GM12878 (cell line): ENCODE measurements at regions not wholly inside any gene's neighbourhood (a gene's known extent, or its start where the extent isn't known, plus 50 kb on each side); places are given as distances from the start of the nearest gene placed in this dataset.

Experiments
- ATAC-seq: fragments of 200-7000 bp; cut with Tn5 transposase; 3 replicates; pipeline ENCODE4 v1.9.1; 2020; ENCODE audit warnings: mild to moderate bottlenecking, moderate library complexity
- BruUV-seq: library from RNA; stranded (reverse); fragments of 400-500 nt; replicated peaks from 2 replicates; lab custom pipeline; 2021; lab: Mats Ljungman, UMichigan
- CTCF ChIA-PET: fragments of 300-600 bp; sonication (Branson Sonifier 250); formaldehyde crosslinking; extraction: SDS; loops from one replicate; lab custom pipeline; 2021; ENCODE audit warnings: inconsistent platforms; lab: Yijun Ruan, JAX
- POLR2A ChIA-PET: fragments of 350-600 bp; formaldehyde crosslinking; extraction: SDS; loops from one replicate; lab custom pipeline; 2021; ENCODE audit warnings: inconsistent platforms; lab: Charles Lee
- RAD21 ChIA-PET: fragments of 300-600 bp; sonication (Branson Sonifier 250); formaldehyde crosslinking; loops from one replicate; lab custom pipeline; 2023; ENCODE audit warnings: antibody characterized with exemption; ENCODE audit not compliant: unreplicated experiment; lab: Charles Lee
- SMC1A ChIA-PET: fragments of 300-600 bp; sonication (Branson Sonifier 250); formaldehyde crosslinking; loops from one replicate; lab custom pipeline; 2023; ENCODE audit not compliant: unreplicated experiment, uncharacterized antibody; lab: Charles Lee
- DNase-seq: peaks from one replicate; pipeline ENCODE4 v3.0.0-alpha.2; 2011; ENCODE audit warnings: low read depth, low spot score
- FAIRE-seq: peaks from 3 replicates; lab custom pipeline; 2011; peaks lifted over from hg19 to GRCh38; lab: Jason Lieb, UNC
- H2AFZ ChIP-seq: 2 replicates; pipeline ENCODE4 v1.6.0; 2011; ENCODE audit warnings: low read depth, low read length, control low read depth; ENCODE audit not compliant: control insufficient read depth
- H3K27ac ChIP-seq: 2 replicates; pipeline ENCODE4 v1.5.1; 2011; ENCODE audit warnings: control low read depth; ENCODE audit not compliant: control insufficient read depth, insufficient read depth
- H3K27me3 ChIP-seq, 2 experiments: replicated peaks in 1 of 2; 2 replicates each; pipeline versions ENCODE4 v1.6.0 to v1.6.1; 2011; ENCODE audit warnings: low read length in 1 of 2; ENCODE audit not compliant: control insufficient read depth in 2 of 2, insufficient read depth in 2 of 2
- H3K36me3 ChIP-seq, 2 experiments: 2 replicates each; pipeline ENCODE4 v1.5.1; 2011; ENCODE audit warnings: low read length in 1 of 2; ENCODE audit not compliant: control insufficient read depth in 2 of 2, insufficient read depth in 2 of 2
- H3K4me1 ChIP-seq: 2 replicates; pipeline ENCODE4 v1.6.1; 2011; ENCODE audit warnings: mild to moderate bottlenecking, low read length, moderate library complexity, mixed read lengths; ENCODE audit not compliant: control insufficient read depth, insufficient read depth
- H3K4me2 ChIP-seq: 2 replicates; pipeline ENCODE4 v1.6.0; 2011; ENCODE audit warnings: control low read depth; ENCODE audit not compliant: control insufficient read depth, insufficient read depth
- H3K4me3 ChIP-seq: fragments of 200-600 bp; sonication (generic); 2 replicates; pipeline ENCODE4 v1.5.1; 2016
- H3K79me2 ChIP-seq: 2 replicates; pipeline ENCODE4 v1.6.0; 2011; ENCODE audit warnings: low read length; ENCODE audit not compliant: control insufficient read depth, insufficient read depth
- H3K9ac ChIP-seq: 2 replicates; pipeline ENCODE4 v1.8.0; 2011; ENCODE audit warnings: low read length, control low read depth, mixed read lengths; ENCODE audit not compliant: control insufficient read depth, insufficient read depth
- H3K9me3 ChIP-seq: replicated peaks from 3 replicates; pipeline ENCODE4 v1.5.1; 2011; ENCODE audit warnings: mild to moderate bottlenecking, low read length; ENCODE audit not compliant: control insufficient read depth, insufficient read depth
- H4K20me1 ChIP-seq: 2 replicates; pipeline ENCODE4 v1.6.0; 2011; ENCODE audit not compliant: control insufficient read depth, insufficient read depth
- EED ChIP-seq: sonication (generic); IDR thresholded peaks from 2 replicates; pipeline ENCODE4 v1.6.1; 2016; ENCODE audit warnings: antibody characterized with exemption, low read depth
- GATAD2B ChIP-seq: fragments of 450-650 bp; conservative IDR thresholded peaks from 2 replicates; pipeline ENCODE4 v1.6.1; 2017; ENCODE audit warnings: low read depth, mild to moderate bottlenecking, moderate library complexity
- JUNB ChIP-seq: IDR thresholded peaks from 2 replicates; pipeline ENCODE4 v1.6.1; 2016; ENCODE audit warnings: antibody characterized with exemption, mild to moderate bottlenecking
- NR2C2 ChIP-seq: IDR thresholded peaks from 2 replicates; pipeline ENCODE4 v1.6.1; 2011; ENCODE audit warnings: borderline replicate concordance, low read depth; ENCODE audit not compliant: control insufficient read depth, insufficient read length
- POLR2AphosphoS5 ChIP-seq: IDR thresholded peaks from 2 replicates; pipeline ENCODE4 v1.6.1; 2011; ENCODE audit warnings: mild to moderate bottlenecking, low read length, inconsistent platforms
- ZBTB40 ChIP-seq: fragments of 450-650 bp; IDR thresholded peaks from 2 replicates; pipeline ENCODE4 v1.6.1; 2016; ENCODE audit warnings: mild to moderate bottlenecking, moderate library complexity, borderline replicate concordance
- ZNF274 ChIP-seq: IDR thresholded peaks from one replicate; pipeline ENCODE4 v1.8.0; 2011; ENCODE audit not compliant: insufficient read length, insufficient read depth
- WGBS: methylation state at CpG from one replicate; pipeline ENCODE4 v1.1.6; 2016; ENCODE audit warnings: low lambda C conversion rate; ENCODE audit not compliant: insufficient replicate concordance, insufficient coverage; ENCODE audit errors: missing lambda C conversion rate; 5-methylcytosine and 5-hydroxymethylcytosine counted together
- in situ Hi-C: fragments of 300-500 bp; cut with MboI; formaldehyde crosslinking; loops from 9 replicates; pipeline ENCODE4 v1.14.3; 2018; ENCODE audit warnings: mixed read lengths
- intact Hi-C: fragments of 100-400 bp; cut with micrococcal nuclease; formaldehyde crosslinking; loops from one replicate; pipeline ENCODE4 v1.14.2; 2022; ENCODE audit not compliant: unreplicated experiment
- TF ChIP-seq, protein P1 (sequence below): fragments of 450-650 bp; IDR thresholded peaks from 2 replicates; pipeline ENCODE4 v1.6.1; 2018; ENCODE audit warnings: mild to moderate bottlenecking, low read depth, moderate library complexity; ENCODE audit not compliant: partially characterized antibody
- TF ChIP-seq, protein P2 (sequence below): IDR thresholded peaks from 2 replicates; pipeline ENCODE4 v1.6.1; 2012; ENCODE audit warnings: low read depth, low read length, improper control_type of control experiment
- TF ChIP-seq, protein P3 (sequence below): IDR thresholded peaks from 2 replicates; pipeline ENCODE4 v1.6.1; 2012; ENCODE audit warnings: mild to moderate bottlenecking, low read depth, low read length

- TF ChIP-seq, protein P1, sequence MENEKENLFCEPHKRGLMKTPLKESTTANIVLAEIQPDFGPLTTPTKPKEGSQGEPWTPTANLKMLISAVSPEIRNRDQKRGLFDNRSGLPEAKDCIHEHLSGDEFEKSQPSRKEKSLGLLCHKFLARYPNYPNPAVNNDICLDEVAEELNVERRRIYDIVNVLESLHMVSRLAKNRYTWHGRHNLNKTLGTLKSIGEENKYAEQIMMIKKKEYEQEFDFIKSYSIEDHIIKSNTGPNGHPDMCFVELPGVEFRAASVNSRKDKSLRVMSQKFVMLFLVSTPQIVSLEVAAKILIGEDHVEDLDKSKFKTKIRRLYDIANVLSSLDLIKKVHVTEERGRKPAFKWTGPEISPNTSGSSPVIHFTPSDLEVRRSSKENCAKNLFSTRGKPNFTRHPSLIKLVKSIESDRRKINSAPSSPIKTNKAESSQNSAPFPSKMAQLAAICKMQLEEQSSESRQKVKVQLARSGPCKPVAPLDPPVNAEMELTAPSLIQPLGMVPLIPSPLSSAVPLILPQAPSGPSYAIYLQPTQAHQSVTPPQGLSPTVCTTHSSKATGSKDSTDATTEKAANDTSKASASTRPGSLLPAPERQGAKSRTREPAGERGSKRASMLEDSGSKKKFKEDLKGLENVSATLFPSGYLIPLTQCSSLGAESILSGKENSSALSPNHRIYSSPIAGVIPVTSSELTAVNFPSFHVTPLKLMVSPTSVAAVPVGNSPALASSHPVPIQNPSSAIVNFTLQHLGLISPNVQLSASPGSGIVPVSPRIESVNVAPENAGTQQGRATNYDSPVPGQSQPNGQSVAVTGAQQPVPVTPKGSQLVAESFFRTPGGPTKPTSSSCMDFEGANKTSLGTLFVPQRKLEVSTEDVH: no peak
Observed at GRCh38 chr13:22862478-22862877, 318.3 kb upstream of the SGCG start (continued).

DNA sequence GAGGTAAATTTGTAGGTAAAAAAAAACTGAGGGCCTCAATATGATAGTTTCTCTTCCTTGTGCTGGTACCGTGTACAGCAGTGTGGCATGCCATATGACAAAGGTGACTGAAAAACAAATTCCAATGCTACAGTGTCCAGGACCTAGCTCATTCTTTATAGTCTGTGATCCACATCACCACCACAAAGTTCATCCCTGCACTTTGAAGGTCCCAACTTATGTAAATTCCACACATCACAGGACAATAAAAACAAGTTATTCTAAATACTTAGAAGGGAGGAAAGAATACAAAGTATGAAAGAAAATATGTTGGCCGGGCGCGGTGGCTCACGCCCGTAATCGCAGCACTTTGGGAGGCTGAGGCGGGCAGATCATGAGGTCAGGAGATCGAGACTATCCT lies 314.6 kb upstream of the SGCG start:
- Histone ChIP-seq H3K4me3 (no peak overlapping the region), H3K9me3 (no peaks in the 10 kb centered on the region), H3K4me2 (no peak overlapping the region), H4K20me1 (no peaks in the 10 kb centered on the region), H3K27ac (no peak overlapping the region), H3K4me1 (no peaks in the 10 kb centered on the region), H3K27me3 (no peaks in the 10 kb centered on the region), H2AFZ (no peak overlapping the region), H3K9ac (no peak overlapping the region), H3K79me2 (no peaks in the 10 kb centered on the region), H3K36me3 (no peaks in the 10 kb centered on the region)
- intact Hi-C loops (no loop called here), in situ Hi-C loops (no loop called here)
- peak; percentile 21; the same call in 1 of the 3 replicates for ATAC-seq
- POLR2A ChIA-PET: interaction anchor here (0.6 kb wide), 1 partner anchor 496 kb away, joined by 4 read pairs; no protein-coding TSS in a partner anchor
- SMC1A ChIA-PET: interaction anchor here (0.8 to 1.9 kb wide), 2 partner anchors 16 to 27 kb away, joined by 3 to 6 read pairs; no protein-coding TSS in a partner anchor
- RAD21 ChIA-PET: interaction anchor here (0.6 kb wide), 1 partner anchor 8 kb away, joined by 4 read pairs; no protein-coding TSS in a partner anchor
- 65% methylated on average over 9 of the region's 9 CpGs for WGBS
- no peak for FAIRE-seq
- CTCF ChIA-PET: interaction anchor here (0.9 kb wide), 1 partner anchor 12 kb away, joined by 3 read pairs; no protein-coding TSS in a partner anchor
- no TSS peak for BruUV-seq
- no peak for DNase-seq
- TF ChIP-seq, protein P2, sequence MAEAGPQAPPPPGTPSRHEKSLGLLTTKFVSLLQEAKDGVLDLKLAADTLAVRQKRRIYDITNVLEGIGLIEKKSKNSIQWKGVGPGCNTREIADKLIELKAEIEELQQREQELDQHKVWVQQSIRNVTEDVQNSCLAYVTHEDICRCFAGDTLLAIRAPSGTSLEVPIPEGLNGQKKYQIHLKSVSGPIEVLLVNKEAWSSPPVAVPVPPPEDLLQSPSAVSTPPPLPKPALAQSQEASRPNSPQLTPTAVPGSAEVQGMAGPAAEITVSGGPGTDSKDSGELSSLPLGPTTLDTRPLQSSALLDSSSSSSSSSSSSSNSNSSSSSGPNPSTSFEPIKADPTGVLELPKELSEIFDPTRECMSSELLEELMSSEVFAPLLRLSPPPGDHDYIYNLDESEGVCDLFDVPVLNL: no peak
- TF ChIP-seq ZBTB40 (no peak), NR2C2 (no peak), GATAD2B (no peak), ZNF274 (no peak), POLR2AphosphoS5 (no peak), JUNB (no peak), EED (no peak)
- TF ChIP-seq, protein P3, sequence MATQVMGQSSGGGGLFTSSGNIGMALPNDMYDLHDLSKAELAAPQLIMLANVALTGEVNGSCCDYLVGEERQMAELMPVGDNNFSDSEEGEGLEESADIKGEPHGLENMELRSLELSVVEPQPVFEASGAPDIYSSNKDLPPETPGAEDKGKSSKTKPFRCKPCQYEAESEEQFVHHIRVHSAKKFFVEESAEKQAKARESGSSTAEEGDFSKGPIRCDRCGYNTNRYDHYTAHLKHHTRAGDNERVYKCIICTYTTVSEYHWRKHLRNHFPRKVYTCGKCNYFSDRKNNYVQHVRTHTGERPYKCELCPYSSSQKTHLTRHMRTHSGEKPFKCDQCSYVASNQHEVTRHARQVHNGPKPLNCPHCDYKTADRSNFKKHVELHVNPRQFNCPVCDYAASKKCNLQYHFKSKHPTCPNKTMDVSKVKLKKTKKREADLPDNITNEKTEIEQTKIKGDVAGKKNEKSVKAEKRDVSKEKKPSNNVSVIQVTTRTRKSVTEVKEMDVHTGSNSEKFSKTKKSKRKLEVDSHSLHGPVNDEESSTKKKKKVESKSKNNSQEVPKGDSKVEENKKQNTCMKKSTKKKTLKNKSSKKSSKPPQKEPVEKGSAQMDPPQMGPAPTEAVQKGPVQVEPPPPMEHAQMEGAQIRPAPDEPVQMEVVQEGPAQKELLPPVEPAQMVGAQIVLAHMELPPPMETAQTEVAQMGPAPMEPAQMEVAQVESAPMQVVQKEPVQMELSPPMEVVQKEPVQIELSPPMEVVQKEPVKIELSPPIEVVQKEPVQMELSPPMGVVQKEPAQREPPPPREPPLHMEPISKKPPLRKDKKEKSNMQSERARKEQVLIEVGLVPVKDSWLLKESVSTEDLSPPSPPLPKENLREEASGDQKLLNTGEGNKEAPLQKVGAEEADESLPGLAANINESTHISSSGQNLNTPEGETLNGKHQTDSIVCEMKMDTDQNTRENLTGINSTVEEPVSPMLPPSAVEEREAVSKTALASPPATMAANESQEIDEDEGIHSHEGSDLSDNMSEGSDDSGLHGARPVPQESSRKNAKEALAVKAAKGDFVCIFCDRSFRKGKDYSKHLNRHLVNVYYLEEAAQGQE: no peak
